ENCODE measurements at regions not wholly inside any gene's neighbourhood (a gene's known extent, or its start where the extent isn't known, plus 50 kb on each side); places are given as distances from the start of the nearest gene placed in this dataset.

DNA sequence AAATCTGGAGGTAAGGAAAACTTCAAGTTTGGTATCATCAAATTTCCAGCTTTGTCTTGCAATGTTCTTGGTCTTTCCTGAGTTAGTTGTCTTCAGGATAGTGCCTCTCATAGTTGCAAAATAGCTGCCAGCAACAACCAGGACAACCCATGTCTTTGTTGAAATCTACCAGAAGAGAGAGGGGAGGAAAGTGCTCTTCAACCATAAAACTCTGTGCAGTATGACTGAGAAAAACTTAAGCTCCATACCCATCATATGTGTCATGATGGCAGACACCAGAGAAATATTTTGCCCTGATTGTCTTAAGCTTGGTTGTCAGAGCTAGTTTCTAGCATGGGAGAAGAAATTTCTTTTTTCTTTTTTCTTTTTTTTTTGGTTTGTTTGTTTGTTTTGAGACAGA lies 103.3 kb downstream of the SPRY2 start:
- no peak for DNase-seq (ENCODE audit: low read depth, low spot score)

DNA sequence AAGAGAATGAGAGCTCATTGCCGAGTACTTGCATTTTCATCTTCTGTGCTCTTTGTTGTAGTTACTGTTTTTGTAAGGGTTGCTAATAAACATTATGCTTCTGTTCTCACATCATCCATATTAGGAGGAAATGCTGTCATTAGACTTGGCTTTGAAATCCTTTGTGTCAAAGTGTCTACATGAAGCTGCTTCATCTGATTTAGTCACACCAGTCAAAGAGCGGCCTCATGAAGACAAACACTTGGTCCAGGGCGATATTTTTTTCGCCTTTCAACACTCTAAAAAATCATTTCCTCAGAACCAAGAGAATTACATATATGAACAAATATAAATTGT lies 105.0 kb downstream of the SPRY2 start:
- DNase-seq (ENCODE audit: low read depth, low spot score): no peak

DNA sequence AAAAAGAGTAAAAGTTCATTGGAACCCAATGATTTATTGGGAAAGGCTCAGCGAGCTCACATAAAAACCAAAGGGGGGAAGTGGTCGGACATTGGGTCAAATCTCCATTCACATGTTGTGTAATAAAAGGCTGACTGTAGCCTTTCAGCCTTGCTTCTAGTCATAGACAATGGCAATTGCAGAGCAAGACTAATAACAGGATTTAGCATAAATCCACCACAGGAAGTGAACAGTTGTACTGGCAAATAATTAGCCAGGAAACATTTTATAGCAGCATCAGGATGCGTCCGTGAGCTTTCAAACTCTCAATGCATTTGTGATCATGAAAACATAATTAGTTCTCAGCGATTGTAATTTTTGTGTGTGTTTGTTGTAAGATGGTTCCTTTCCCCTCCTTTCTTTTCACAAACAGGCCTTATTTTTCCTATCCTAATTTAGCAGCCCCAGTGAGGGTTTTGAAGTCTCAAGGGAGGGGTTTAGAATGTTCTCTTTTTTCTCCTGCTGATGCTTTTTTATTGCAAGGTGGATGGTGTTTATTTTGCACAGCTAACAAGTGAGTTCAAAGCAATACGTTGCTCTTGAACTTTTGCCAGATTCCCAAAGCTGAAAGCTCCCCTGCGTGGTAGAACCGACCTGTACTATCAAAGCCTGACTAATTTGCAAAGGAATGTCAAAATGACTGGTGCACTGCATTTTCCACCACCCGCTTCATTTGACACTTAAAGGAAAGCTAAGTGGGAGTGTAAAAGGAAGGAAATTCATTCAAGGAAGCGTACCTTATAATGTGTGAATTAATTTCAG lies 105.6 kb downstream of the SPRY2 start:
- DNase-seq (ENCODE audit: low read depth, low spot score): no peak

DNA sequence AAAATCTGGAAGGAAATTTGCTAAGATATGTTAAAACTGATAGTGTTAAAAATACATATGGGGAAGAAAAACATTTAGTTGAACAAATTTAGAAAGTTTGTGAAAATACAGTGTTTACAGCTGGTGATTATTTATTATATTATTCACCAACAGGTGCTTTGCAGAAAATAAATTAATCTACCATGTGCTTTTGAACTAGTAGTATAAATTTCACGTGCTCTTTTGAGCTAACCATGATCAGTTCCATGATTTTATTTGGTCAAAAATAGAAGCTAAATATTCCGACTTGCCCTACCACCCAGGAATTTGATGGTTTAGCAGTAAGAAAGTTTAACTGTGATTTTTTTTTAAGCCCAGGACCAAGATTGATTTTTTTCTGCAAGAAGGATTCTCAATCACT lies 113.3 kb downstream of the SPRY2 start:
- no peak for DNase-seq (ENCODE audit: low read depth, low spot score)

DNA sequence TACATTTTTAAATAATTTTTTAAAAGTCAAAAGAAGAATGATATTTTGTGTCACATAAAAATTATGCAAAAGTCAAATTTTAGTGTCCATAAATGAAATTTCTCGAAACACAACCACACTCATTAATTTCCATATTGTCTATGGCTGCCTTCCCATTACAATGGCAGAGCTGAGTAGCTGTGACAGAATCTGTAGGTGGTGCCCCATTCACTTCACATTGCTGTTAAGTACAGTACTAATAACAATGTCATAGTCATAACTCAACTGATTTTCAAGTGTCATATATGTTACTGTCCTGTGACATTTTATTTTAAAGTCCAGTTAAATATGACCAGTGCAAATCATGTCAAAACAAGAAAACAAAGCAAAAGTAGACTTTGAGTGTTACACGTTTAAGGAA lies 114.3 kb downstream of the SPRY2 start:
- DNase-seq (ENCODE audit: low read depth, low spot score): no peak

DNA sequence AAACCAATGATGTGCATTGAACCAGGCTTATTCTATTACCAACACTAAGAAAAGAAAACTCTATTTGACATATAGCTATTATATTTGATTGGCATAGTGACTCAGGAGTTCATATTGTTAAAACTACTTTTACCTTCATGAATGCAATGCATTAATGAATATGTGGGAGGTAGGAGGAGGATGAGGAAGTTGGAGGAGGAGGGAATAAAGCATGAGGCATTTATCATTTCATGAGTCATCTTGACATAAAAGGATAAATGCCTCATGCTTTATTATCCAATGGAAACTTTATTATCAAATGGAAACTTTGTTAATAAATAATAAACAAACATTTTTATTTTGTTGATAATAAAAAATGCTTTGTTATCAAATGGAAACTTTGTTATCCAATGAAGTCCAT lies 116.5 kb downstream of the SPRY2 start:
- no peak for DNase-seq (ENCODE audit: low read depth, low spot score)

DNA sequence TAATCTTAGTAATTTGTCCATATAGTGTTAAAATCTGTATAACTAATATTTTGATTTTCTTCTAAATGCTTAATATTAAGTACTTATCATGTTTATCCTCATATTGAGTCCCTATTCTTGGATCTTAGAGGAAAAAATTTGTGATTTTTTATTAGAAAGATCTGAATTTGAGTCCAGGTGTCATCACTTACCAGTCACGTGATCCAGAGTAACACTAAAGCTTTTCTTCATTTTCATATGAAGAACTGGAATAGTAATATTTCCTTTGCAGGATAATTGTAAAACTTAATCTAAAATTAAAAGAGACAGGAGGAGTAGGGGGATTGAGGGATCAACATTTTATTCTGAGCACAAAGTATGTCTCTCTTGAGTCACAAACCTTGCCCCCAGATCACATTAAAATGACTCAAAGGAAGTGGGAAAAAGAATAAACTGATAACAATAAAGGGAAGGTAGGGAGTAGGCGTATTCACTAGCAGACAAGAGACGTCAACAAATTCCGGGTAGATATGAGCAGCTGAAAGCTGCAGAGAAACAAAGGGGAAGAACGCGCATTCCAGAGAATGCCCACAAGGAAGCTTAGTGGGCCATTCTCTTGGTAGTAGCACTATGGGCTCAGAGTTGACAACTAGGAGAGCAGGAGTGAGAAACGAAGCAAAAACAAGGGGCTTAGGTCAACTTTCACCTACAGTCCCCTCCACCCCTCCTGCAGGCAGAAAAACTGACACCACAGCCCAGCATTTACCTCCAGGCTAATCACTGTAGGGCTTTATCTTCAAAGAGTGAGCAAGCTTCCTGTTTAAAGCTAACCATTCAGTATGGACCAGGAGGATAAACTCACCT lies 123.1 kb downstream of the SPRY2 start:
- DNase-seq (ENCODE audit: low read depth, low spot score): no peak

DNA sequence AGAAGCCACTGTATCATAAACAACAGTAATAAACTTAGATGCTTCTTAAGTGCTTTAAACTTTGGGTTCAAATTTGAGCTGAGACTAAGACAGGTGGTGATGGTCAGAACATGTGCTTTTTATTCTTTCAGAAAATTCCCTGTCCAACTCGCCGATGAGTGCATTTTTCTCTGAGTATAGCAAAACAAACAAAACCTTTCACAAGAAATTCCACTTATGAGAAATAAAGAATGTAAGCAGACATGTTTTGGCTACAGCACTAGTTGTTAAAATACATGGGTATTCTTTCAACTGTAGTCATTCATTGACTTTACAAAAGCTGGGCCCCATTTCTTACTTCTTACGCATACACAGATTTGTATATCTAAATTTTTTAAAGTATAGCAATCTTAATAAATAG lies 125.6 kb downstream of the SPRY2 start:
- DNase-seq (ENCODE audit: low read depth, low spot score): no peak

DNA sequence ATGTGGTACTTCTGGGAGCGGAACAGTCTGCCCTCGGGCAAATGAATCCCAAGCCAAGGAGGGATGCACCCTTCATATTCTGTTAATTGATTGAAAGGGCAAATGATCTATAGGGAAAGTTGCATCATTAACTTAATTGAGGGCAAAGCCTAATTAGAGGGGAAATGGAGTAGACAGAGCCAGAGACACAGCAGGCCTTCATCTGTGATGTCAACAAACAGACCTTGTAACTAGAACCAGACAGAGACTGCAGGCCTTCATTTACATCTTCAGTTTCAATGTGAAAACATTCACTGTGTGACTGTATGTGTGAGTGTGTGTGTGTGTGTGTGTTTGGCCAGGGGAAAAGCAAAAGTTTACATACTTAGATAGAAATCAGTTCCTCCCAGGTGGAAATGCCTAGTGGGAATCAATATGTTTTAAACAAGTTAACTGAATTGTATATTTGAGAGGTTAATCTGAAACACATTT lies 126.4 kb downstream of the SPRY2 start:
- DNase-seq (ENCODE audit: low read depth, low spot score): no peak

DNA sequence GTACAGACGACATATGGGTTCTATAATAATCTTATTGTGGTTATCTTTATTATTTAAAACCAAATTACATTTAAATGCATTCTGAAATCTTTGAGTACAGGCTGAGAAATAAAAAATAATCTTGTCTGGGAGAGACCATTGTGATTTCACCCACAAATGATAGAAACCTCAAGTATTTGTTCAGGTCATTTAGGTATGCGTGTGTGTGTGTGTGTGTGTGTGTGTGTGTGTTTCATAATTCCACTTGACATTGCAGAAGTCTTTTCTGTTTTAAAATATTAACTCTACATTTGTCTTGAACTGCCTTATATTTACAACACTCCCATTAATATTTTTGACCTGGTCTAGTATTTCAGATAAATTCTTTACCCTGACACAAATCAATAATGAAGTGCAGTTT lies 126.9 kb downstream of the SPRY2 start:
- DNase-seq (ENCODE audit: low read depth, low spot score): no peak

DNA sequence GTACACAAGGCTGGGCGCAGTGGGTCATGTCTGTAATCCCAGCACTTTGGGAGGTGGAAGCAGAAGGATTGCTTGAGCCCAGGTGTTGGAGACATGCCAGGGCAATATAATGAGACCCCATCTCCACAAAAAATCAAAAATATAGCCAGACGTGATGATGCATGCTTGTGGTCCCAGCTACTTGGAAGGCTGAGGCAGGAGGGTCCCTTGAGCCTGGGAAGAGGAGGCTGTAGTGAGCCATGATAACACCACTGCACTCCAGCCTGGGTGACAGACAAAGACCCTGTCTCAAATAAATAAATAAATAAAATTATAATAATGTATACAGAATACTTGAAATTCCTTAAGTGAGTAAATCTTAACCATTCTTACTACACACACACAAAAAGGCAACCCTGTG lies 127.7 kb downstream of the SPRY2 start:
- DNase-seq (ENCODE audit: low read depth, low spot score): no peak

DNA sequence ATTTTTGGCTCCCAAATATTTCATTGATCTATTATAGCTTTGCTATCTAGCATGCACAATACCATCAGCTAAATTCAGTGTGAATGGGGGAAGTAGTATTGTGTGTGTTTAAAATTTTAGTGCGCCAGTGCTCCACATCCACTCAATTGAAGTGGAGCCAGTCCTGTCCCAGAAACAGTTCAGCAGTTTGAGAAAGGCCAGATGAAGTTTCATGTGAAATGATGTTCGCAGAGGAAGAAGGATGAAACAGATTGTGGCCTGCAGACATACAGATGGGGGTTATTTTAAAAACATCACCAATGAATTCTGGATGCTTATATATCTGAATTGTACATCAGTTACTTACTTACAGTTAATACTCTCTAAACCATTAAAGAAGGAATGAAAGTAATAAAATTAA lies 129.4 kb downstream of the SPRY2 start:
- no peak for DNase-seq (ENCODE audit: low read depth, low spot score)

DNA sequence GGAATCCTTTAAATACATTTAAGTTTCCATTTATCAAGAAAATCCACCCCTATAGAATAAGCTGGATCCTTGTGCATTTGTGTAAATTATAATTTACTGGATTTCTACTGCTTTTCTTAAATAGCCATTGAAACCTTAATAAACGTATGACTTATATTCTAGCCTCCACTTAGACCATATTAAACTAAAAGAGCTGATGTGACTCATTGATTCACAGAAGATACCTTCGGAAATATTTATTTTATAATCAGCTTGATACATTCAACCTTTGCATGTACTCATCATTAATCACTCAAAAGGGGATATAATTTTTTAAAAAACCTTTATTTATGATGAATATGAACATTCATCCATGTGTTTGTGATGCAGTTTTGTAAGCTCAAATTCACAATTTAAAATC lies 136.3 kb downstream of the SPRY2 start:
- no peak for DNase-seq (ENCODE audit: low read depth, low spot score)

DNA sequence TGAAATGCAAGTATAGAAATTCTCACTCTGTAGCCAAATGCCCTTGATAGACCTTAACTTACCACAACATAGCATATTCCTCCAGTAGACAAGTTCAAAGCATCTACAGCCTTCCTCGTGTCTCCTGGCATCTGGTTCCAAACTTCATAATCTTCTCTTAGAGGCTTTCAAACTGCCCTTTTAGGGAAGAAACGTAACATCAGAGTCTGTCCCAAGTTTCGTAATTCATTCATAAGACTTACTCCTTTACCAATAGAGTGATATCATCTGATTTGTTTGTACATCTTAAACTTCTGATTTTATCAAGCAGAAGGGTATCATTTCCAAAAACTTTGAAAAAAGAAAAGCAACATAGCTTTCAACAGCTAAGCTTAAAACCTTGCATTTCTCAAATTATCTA lies 137.4 kb downstream of the SPRY2 start:
- no peak for DNase-seq (ENCODE audit: low read depth, low spot score)

DNA sequence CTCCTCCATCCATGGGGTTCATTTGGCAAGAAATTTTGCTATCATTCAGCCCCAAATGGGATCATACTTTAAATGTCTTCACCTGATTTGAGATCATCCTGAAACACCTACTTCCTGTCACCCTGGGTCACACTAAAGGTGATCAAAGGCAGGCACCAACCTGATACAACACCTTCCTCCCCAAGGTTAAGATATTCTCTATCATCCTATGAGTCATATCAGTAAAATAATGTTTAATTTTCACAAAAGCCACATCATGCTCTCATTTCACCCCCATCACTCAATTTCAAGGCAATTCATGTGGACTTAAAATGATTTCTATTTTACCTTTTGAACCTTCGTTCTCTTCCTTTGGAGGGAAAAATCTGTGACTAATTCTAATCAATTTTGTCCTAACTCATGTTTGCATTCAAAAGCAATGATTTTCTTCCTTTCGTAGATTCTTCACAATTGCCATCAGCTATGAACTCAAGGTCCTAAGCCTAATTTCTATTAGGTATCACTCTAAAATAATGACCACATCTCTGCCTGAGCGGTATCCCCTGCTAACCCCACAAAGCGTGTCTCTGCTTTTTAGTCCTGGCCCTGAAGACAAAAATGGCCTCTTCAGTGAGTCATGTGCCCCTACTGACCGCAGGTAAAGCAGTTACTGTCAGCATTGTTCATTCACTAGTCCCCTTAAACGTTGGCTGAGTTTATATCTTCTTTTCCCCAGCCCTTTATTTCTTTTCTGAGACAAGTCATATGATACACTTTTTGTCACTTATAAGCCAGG lies 139.0 kb downstream of the SPRY2 start:
- DNase-seq (ENCODE audit: low read depth, low spot score): no peak

DNA sequence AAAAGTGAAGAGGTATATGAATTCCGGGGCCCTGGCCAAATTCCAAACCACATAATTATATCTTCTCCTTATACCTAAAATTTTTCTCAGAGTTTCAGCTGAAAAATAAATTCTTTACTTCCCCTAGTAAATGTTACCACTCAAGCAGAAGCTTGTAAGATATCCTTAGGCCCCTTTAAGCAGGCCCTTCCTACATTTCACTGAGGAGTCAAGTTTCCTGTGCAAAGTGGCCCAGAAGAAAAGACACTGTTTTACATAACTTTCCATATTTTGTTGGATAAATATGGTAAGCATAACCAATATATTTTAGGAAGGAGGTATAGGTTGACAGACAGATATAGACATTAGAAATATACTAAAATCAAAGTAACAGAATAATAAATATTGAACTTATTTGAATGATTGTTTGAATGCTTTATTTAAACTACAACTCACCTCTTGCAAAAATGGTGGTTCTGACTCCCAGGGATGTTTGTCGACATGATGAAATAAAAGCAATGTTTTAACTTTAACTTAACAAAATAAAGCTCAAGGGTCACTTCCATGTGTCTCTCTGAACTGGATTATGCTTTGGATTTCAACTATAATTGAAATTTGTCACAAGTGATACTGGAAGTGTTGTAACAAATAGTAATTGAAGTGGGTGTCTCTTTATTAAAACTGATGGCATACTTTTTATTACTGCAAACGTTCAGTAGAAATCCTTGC lies 141.2 kb downstream of the SPRY2 start:
- DNase-seq (ENCODE audit: low read depth, low spot score): no peak

DNA sequence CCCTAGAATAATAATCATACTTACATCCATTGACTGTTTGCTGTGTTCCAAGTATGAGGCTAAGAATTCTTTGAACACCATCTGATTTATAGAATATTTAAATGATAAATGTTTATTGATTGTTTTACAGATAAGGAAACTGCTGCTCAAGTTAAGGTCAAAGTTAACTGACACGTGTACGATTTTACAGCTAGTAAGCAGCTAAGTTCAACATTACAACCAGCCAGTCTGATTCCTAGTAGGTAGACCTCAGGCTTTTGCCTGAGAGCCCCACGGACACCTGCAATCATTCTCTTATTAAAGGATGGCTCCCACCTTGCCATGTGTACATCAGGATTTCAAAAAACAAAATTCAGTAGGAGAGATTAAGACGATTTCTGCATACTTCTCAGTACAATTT lies 141.9 kb downstream of the SPRY2 start:
- DNase-seq (ENCODE audit: low read depth, low spot score): no peak

DNA sequence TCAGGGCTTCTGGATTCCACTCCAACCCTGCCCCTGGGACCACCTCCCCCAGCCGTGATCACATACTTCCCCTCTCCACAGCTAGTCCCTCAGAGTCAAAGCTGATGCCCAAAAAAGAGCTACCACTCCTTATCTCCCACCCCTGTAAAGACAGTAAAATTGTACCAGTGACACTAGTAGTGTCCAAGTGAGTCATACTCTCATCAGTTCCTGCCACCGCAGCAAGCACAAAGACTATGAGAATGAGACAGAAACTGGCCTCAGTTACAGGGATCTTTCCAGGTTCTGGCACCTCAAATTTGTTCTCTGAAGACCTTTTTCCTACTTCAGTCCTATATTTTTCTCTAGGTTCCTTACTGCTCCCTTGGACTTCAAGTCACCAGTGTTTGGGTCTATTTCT lies 144.2 kb downstream of the SPRY2 start:
- no peak for DNase-seq (ENCODE audit: low read depth, low spot score)

DNA sequence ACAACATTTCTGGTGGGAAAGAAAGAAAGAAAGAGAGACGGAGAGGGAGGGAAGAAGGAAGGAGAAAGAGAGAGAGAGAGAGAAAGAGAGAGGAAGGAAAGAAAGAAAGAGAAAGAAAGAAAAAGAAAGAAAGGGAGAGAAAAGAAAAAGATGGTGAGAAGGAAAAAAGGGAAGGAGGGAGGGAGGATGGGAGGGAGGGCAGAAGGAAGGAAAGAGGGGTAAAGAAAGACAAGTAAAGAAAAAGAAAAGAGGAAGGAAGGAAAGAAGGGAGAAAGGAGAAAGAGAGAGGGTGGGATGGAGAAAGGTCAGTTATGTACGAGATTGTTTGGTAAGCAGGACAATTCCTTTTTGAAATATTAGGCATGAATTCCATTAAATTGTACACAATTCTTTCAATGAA lies 145.3 kb downstream of the SPRY2 start:
- DNase-seq (ENCODE audit: low read depth, low spot score): no peak

DNA sequence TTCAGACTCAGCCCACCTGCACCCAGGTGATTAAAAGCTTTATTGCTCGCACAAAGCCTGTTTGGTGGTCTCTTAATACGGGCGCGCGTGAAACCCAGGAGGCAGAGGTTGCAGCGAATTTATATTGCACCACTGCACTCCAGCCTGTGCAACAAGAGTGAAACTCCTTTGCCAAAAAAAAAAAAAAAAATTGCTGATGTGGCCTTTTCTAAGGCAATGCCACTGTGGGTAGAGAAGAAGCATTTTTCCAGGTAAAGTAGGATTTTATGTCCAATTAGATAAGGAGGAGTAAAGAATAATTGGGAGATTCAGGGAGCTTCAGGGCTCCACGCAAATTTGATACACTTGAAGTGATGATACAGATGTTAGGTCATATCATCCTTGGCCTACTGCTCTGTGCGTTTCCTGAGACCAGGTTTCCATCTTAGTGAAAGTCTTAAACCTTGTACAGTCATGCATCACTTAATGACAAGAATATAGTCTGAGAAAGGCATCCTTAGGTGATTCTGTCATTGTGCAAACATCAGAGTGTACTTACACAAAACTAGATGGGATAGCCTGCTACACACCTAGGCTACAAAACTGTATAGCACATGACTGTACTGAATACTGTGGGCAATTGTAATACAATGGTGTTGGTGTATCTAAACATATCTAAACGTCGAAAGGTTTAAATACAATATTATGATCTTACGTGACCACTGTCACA lies 150.9 kb downstream of the SPRY2 start:
- DNase-seq (ENCODE audit: low read depth, low spot score): no peak

DNA sequence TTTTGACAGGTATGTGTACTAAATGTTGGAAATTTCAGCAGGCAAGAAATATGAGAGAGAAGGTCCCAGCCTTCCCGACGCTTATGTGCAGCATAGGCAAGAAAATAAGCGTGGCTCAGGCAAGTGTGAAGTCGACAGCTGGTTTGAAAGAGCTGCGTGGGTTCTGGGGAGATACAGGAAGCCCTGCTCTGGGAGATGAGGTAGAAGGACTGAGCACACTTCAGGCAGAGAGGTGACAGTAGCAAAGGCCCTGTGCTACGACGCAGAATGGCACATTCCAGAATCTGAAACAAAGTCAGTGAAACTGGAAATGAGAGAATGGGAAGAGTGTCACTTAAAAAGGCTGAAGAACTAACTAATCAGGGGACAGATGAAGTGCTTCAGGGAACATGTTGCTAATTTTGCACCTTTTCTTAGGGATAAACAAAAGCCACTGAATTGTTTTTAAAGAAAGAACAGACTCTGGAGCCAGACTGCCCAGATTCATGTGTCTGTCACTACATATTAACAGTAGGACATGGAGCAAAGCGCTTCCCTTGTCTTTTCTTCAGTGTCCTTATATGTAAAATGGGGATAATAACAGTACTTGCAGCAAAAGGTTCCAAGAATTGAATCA lies 160.1 kb downstream of the SPRY2 start:
- DNase-seq (ENCODE audit: low read depth, low spot score): no peak
